Coronary artery (tissue), 2 donors: ENCODE measurements at regions not wholly inside any gene's neighbourhood (a gene's known extent, or its start where the extent isn't known, plus 50 kb on each side); places are given as distances from the start of the nearest gene placed in this dataset.

Experiments used
- DNase-seq: peaks from one replicate; pipeline ENCODE4 v3.0.0-alpha.2; 2017; ENCODE audit warnings: low spot score
- H3K27ac ChIP-seq, 2 donors: fragments of 200-600 bp; sonication (generic); one replicate each; pipeline ENCODE4 v1.5.1; 2016 to 2019
- H3K4me3 ChIP-seq: fragments of 200-600 bp; sonication (generic); 2 replicates; pipeline ENCODE4 v1.5.1; 2016; ENCODE audit warnings: mild to moderate bottlenecking, moderate library complexity
- CTCF ChIP-seq: fragments of 200-600 bp; sonication (generic); IDR thresholded peaks from one replicate; pipeline ENCODE4 v1.5.1; 2019; ENCODE audit warnings: antibody characterized with exemption

- no peak overlapping the region for H3K27ac ChIP-seq
- no peak for TF ChIP-seq CTCF
- no peak overlapping the region for H3K4me3 ChIP-seq
- no peak for DNase-seq
Observed at GRCh38 chr5:6188976-6189375, 189.4 kb downstream of the MED10 start.

GRCh38 chr5:6188344-6188743, 190.0 kb downstream of the MED10 start:
- H3K4me3 ChIP-seq = no peak overlapping the region
- no peak for TF ChIP-seq CTCF
- H3K27ac ChIP-seq = no peak overlapping the region
- no peak for DNase-seq

GRCh38 chr5:6187501-6187900, 190.8 kb downstream of the MED10 start:
- H3K4me3 ChIP-seq = no peak overlapping the region
- TF ChIP-seq CTCF = no peak
- H3K27ac ChIP-seq = no peak overlapping the region
- DNase-seq = no peak

GRCh38 chr5:6185574-6185973, 192.8 kb downstream of the MED10 start:
- H3K4me3 ChIP-seq = no peak overlapping the region
- no peak overlapping the region for H3K27ac ChIP-seq
- no peak for TF ChIP-seq CTCF
- no peak for DNase-seq

- TF ChIP-seq CTCF = no peak
- Histone ChIP-seq H3K27ac (no peak overlapping the region), H3K4me3 (no peak overlapping the region)
- no peak for DNase-seq
Observed at GRCh38 chr5:6184481-6184880, 193.9 kb downstream of the MED10 start.

GRCh38 chr5:6183391-6184390, 194.7 kb downstream of the MED10 start:
- Histone ChIP-seq H3K27ac (no peak overlapping the region), H3K4me3 (no peak overlapping the region)
- no peak for TF ChIP-seq CTCF
- DNase-seq = no peak

- no peak for DNase-seq
- H3K27ac ChIP-seq = no peak overlapping the region
- TF ChIP-seq CTCF = no peak
- no peak overlapping the region for H3K4me3 ChIP-seq
Observed at GRCh38 chr5:6182271-6182815, 196.0 kb downstream of the MED10 start.
